HG03565 (cell line): ENCODE measurements at regions not wholly inside any gene's neighbourhood (a gene's known extent, or its start where the extent isn't known, plus 50 kb on each side); places are given as distances from the start of the nearest gene placed in this dataset.

ENCODE experiments used
- ATAC-seq: cut with Tn5 transposase; IDR thresholded peaks from one replicate; pipeline ENCODE4 v1.9.1; 2021; ENCODE audit warnings: mild to moderate bottlenecking, moderate library complexity; ENCODE audit not compliant: unreplicated experiment

DNA sequence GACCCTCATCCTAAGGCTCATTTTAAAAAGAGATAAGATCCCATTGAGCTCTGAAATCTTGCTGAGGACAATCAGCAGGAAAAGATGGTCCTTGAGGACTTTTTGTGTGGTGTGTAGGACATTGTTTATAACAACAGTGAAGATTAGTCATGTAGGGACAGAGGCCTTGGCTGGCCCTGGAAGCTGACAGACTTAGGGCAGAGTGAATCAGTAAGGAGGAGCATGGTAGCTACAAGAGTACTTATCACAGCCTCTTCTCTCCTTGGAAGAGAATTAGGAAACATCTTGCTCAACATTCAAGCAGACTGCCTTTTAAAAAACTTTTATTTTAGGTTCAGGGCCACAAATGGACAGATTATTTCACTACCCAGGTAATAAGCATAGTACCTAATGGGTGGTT is 665.9 kb upstream of the SALL1 start:
- ATAC-seq: no peak

DNA sequence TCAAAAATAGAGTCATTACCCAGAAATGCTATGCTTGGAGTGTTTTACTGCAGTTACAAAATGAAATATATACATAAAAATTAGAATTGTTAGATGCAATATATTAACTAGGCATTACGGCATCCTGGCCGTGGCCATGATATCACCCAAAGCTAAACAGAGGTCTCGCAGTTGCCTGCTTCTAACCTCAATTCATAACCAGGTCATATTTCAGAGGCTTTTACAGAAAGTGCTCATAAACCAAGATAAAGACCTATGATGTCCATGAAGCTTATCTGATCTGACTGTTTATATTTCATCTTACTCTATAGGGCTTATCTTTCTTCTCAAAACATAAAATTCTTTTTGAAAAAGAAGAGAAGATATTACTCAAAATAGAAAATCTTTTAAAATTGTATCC is 664.5 kb upstream of the SALL1 start:
- no peak for ATAC-seq

DNA sequence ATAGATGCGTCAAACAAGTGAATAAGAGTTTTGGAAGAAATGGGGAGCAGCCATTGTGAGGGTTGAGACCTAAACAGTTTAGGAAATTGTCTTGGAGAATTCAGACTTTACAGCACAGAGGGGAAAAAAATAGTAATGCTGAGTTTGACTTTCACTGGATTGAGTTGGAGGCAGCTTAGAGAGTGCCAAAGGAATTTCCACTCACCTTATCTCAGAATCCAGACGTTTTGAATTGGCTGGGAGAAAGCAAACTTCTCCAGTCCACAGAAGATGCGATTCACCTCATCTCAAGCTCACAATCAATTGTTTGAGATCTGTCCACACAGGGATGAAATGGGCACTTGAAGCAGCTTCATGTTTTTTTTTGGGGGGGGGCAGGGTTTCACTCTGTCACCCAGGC is 663.5 kb upstream of the SALL1 start:
- no peak for ATAC-seq

DNA sequence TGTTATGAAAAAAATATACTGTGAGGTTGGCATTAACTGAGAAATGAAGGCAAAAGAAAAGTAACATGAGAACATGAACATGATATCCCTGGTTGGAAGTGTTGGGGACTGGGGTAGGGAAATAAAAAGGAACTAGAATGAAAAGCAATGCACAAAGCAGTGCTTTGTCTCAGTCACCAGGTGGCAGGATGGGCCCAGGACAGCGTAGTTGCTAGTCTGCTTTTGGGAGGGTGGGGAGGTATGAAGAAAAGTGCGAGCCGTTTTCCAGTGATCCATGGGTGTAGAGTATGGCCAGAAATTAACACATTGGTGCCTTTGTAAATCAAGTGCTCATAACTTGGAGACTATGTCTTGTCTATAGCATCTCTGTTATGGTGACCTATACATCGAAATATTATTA is 662.5 kb upstream of the SALL1 start:
- ATAC-seq: no peak

DNA sequence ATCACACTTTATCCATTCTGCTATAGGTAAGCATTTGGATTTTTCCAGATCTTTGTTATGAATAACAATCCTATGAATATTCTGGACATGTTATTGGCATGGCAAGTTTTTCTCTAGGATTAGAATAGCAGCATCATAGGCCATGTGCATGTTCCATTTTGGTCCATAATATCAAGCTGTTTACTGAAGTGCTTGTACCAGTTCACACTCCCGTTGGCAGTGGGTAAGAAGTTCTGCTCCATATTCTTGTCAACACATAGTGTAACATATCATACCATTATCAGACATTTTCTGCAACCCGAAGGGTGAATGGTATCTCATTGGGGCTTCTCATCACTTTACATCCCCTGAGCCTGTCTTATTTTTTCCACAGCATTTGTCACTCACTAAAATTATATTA is 661.9 kb upstream of the SALL1 start:
- no peak for ATAC-seq

DNA sequence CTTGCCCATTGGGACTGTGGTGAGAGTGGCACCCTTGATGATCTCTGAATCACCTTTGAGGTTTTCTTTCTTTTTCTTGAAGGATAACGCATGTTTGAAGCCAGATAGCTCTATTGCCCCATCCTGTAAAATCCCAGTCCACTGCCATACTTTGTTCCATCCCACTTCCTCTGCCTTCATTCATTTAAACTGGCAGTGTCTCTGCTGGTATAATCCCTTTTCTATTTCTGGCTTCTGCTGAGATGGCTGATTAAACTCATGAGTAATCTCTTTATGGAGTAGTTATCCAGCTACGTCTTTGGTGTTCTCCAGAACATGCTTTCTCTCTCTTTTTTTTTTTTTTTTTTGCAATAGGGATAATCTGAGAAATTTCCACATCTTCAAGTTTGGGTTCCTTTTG is 656.5 kb upstream of the SALL1 start:
- ATAC-seq: no peak

DNA sequence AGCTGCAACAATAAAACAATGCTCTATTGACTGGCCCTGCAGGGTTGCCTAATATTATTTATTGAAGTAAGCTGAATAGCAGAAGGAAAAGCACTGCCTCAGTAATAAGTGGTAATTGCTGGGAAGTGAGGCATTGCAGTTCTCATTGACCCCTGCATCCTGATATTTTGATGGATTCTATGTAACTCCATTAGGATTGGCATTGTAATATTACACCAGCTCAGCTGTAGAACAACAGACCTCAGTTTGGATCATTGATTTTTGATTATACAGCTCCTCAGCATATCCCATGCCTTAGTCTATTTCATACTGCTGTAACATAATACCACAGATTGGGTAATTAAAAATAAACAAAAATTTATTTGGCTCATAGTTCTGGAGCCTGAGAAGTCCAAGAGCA is 650.6 kb upstream of the SALL1 start:
- no peak for ATAC-seq

DNA sequence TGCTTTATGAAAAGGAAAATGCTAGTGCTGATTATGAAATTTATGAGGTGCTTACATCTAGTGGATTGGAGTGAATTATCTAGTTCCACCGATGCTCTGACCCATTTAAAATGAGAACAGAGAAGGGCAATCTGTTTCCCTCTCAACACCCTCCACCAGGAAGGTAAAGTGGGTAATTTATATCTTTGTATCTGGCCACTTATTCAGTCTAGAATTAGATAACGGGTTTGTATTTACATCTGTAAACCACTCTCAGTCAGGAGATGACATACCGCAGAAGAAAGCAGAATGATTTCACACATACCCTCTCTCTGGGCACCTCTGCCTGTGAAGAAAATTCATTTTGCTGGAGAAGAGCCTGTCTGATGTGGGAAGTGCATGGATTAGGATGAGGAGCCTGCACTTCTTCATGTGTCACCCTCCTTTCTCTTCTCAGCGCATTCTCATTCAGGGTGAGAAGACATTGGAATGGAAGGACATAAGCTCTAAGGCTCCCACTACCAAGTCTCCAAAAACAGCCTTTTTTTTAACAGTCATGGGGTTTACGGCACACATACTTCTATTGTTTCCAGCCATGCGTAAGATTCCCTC is 646.7 kb upstream of the SALL1 start:
- no peak for ATAC-seq

DNA sequence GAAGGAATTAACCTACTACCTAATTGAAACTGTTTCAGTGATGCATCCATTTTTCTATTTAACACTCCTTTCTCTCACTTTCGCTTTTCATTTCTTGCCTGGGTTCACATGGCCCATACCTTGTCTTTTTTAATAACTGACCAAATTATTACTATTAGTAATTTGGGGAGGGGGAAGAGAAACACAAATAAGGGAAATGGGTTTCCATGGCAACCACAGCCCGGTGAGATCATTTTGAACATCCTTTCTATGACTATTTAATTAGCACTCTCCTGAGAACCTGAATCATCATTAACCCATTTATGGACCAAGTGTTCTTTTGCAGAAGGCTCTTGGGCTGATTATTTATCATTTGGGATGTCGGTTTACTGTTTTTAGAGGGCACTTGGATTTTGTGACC is 628.2 kb upstream of the SALL1 start:
- ATAC-seq: no peak

DNA sequence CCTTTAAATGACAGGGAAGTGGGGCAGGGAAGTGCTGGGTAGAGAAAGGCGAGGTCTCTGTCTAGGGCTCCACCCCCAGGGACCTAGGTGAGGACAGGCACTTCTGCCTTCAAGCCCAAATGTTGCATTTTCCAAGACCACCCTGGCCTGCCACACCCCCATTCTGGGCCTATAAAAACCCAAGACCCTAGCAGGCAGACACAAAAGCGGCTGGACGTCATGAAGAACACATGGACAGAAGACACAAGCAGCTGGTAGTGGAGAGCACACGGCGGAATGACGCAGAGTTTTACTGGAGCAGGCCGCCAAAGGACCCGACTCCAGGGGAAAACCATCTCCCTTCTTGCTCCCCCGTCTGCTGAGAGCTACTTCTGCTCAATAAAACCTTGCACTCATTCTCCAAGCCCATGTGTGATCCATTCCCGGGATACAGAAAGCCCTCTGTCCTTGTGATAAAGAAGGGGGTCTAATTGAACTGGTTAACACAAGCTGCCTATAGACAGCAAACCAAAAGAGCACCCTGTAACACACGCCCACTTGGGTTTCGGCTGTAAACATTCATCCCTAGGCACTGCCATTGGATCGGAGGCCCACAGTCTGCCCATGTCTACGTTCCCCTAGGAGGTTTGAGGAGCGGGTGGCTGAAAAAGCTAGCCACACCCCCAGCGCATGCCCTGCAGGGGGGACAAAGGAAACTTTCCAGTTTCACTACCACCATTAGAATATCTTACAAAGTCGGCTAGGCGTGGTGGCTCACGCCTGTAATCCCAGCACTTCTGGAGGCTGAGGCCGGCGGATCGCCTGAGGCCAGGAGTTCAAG is 622.2 kb upstream of the SALL1 start:
- no peak for ATAC-seq

DNA sequence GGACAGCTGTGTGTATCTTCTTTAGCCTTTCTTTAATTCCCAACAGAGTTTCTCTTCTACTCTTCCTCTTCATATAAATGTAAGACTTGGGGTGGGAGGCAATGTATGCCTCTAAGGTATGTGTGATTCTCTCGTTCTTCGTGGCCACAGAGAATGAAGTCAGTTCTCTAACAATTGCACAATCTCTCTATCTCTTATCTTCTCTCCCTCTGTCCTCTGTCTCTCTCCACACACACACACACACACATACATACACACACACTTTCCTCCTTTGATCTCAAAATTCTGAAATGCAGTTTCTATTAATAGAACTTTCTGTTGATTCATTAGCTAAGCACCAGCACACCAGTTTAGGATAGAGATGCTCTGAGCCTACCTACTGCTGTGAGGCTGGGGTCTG is 615.7 kb upstream of the SALL1 start:
- ATAC-seq: no peak

DNA sequence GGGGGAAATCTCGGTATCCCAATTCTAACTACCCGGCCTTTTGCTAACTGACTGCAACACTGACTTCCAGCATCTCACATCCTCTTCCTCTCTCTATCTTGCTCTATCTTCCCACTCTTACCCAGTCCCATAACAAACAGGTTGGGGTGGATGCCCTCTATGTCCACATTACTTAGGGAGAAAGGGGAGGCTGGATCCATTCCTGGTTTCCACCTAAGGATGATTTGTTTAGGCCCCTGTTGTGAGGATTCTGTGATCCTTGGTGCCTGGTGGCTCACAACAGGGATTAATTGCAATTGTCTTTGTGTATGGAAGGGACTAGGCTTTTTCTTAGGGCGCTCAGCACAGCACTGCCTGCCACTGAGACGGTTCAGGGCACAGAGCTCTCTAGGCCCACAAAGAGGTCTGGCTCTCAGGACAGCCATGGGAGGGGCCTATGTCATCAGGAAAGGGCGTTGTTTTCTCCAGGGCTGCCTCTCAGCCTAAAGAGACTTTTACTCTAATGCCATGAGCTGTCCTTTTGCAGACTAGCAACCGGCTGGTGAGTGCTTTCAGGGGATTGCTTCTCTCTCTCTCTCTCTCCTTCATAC is 612.1 kb upstream of the SALL1 start:
- no peak for ATAC-seq

DNA sequence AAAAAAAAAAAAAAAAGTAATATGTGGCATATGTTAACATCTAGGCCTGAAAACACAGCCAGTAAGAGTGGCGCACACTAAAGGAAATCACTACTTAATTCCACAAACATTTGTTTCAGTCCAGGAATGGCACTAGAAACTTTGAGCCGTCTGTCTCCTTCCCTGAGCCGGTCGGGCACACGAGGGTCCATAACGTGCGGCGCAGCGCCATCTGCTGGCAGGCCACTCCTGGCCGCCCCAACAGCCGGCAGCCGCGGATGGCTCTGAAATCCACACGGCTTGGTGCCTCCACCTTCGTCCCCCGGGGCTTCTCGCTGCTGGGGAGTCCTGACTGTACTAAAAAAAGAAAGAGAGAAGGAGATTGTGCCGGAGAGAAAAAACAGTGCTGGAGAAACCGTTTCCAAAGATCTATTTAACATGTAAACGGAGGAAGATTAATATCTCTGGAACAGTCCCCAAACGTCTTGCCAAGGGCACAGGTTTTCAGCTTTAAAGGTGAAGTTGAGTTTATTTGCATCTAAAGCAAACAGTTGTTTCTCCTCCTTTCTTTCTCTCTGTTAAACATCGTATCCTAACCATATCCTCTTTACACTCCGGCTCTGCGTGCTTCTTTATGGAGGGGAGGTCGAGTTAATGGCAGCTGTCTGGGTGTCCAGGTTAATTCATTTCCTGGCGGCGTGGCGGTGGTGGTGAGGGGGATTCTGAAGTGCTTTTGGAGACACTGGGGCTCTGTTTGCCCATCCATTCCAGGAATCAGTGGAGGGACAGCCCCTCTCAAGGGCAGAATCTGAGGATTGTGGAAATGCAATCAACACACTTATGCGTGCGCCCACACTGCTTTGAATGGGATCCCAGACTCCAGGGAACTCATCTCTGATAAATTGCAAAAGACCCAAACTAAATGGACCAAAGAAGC is 611.3 kb upstream of the SALL1 start:
- peak; percentile 90 for ATAC-seq

DNA sequence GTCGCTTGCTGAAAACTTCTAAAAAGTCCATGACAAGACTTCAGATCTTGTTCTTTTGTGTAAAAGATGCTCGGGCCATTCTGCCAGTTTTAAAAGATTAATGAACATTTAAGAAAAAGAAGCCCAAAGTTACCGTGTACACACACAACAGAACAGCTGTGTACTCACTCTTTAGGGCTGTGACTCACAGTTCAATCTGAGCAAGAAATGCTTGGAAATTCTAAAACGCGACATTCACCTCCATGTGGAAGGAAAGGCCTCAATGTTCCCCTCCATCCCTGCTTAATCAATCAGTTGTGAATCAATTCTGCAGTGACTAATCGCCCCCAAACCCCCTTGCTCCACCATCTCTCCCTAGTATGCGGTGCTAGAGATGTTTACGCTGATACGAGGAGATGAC is 609.9 kb upstream of the SALL1 start:
- ATAC-seq: no peak

DNA sequence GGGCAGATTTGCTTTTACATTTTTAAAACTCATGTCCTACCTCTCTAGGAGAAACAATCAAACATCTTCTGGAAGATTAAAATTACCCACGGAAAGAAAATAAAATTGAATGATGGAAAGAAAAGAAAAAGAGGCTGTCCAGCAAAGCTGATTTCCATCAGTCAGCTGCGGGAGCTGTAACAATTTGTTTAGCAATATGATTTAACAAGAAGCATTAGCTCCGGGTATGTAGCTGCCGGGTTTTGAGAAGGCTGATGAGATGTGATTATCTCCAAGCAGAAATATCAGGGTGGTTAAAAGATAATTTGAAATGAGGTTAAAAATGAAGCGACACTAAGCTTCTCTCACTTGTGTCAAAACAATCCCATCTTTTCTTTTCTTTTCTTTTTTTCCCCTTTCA is 608.9 kb upstream of the SALL1 start:
- no peak for ATAC-seq

DNA sequence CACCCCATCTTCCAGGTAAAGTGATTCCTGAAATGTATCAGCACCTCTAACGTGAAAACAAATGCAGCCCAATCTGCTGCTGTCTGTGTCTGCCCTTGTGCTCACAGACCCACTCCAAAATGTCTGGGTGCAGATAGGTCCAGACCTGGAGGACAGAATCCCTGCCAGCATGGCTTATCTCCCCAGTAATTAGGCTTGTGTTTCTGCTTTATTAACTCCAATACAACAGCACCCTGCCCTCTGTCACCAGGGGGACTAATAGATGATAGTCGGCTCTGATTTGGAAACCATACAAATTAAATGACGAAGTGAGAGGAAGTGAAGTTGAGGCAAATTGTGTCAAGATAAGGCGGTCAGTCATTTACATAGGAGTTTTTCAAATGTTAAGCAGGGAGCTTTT is 608.3 kb upstream of the SALL1 start:
- ATAC-seq: no peak

DNA sequence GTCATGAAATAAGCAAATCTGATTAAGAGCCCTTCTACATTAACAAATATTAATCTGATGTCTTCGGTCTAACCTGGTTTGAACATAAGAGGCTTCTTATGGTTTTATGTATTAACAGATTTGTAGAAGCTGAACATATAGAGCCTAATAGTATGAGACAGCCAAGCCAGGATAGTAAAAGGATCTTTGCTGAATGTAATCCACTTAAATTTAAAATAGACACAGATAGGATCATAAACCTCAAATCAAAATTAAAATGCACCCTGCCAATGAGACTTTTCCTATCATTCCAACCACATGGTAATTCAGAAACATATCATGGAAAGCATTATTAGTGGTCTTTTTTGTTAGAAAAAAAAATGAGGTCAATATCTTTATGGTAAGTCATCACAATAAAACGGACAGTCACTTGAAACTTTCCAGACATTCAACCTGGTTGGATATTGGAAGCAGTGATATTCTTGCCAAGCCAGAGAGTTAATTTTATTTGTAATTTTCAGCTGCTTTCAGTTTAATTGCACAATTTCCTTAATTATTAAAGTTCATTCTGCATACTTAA is 606.9 kb upstream of the SALL1 start:
- no peak for ATAC-seq

DNA sequence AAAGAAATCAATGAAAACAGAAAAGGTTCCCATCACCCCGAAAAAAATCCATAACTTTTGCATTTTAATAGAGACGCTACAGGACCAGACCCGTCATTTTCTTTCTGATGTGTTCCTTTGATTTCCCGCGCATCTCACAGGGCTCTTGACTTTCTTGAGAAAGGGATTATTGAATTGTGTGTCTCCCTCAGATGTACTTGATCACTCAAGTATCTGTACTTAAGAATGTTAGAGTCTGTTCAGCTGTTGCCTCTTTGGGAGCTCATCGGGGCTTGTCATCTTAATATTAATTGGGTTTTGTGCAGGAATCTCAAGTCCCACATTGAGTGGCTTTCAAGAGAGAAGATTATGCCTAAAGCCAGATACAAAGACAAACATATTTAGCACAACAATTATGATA is 606.4 kb upstream of the SALL1 start:
- ATAC-seq: no peak

DNA sequence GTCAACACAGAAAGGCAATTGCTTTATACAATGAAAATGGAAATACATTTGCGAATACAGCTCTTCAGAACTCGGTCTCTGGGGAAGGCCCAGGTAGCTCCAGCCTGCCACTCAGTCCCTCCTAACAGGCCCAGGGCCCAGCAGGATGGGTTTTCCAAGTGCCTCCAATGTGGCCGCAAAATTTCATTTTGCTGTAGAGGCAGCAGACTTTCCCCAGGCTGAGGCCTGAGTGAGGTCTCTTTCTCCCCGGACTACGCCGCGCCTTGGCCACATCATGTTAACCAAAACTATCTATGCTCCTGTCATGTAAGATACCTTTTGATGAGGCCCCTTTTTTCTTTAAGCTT is 606.0 kb upstream of the SALL1 start:
- no peak for ATAC-seq

DNA sequence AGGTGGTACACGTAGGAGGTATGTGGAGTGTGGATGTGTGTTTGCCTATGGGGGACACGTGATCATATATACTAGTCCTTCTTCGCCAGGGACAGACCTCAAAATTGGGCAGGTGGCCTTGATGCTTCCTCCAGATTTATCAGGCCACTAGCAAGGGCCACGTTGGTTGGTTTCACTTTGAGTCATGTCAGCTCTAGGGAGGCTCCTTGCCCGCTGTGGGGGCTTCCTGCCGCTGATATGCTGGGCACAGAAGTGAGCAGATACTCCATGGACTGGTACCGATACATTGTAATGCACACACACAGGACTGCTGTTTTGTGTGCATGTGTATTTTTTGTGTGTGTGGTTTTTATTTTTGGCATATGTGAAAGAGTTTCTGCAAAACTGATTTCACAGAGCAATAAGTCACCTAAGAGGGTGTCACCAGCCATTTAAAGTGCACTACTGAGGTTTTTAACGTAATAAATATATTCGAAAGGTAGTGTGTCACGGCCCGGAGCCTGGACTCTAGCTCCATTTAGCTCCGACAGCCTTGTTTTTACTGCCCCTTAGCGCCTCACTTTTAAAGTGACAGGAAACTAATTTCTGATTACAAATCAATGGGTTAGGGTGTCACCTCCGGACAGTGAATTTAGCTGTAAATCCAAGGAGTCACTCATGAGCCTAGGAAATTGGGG is 605.5 kb upstream of the SALL1 start:
- no peak for ATAC-seq
